Smooth muscle cell (in vitro differentiated cells): ENCODE measurements at regions not wholly inside any gene's neighbourhood (a gene's known extent, or its start where the extent isn't known, plus 50 kb on each side); places are given as distances from the start of the nearest gene placed in this dataset.

ENCODE experiments used
- DNase-seq: peaks from one replicate; lab custom pipeline; 2025; ENCODE audit not compliant: unreplicated experiment; lab: John Stamatoyannopoulos, UW
- H2AFZ ChIP-seq: fragments of 200-600 bp; sonication (generic); 2 replicates; pipeline ENCODE4 v1.6.0; 2016; ENCODE audit warnings: antibody characterized with exemption, low read depth, mild to moderate bottlenecking
- H3F3A ChIP-seq: fragments of 200-600 bp; sonication (generic); 2 replicates; pipeline ENCODE4 v1.6.0; 2017; ENCODE audit warnings: antibody characterized with exemption, low read depth
- H3K27ac ChIP-seq: fragments of 200-600 bp; sonication (generic); 2 replicates; pipeline ENCODE4 v1.5.1; 2016; ENCODE audit warnings: low read depth, mild to moderate bottlenecking
- H3K27me3 ChIP-seq: fragments of 200-600 bp; sonication (generic); 2 replicates; pipeline ENCODE4 v1.6.1; 2016; ENCODE audit warnings: low read depth, mild to moderate bottlenecking
- H3K36me3 ChIP-seq: fragments of 200-600 bp; sonication (generic); 2 replicates; pipeline ENCODE4 v1.5.1; 2016; ENCODE audit warnings: low read depth
- H3K4me1 ChIP-seq: fragments of 200-600 bp; sonication (generic); 2 replicates; pipeline ENCODE4 v1.5.1; 2016; ENCODE audit warnings: low read depth
- H3K4me2 ChIP-seq: fragments of 200-600 bp; sonication (generic); 2 replicates; pipeline ENCODE4 v1.6.0; 2016; ENCODE audit warnings: mild to moderate bottlenecking
- H3K4me3 ChIP-seq: fragments of 200-600 bp; sonication (generic); 2 replicates; pipeline ENCODE4 v1.5.1; 2016; ENCODE audit warnings: mild to moderate bottlenecking
- H3K79me2 ChIP-seq: fragments of 200-600 bp; sonication (generic); 2 replicates; pipeline ENCODE4 v1.6.0; 2016; ENCODE audit warnings: low read depth, mild to moderate bottlenecking
- H3K9ac ChIP-seq: fragments of 200-600 bp; sonication (generic); 2 replicates; pipeline ENCODE4 v1.6.0; 2016; ENCODE audit warnings: low read depth
- H3K9me3 ChIP-seq: fragments of 200-600 bp; sonication (generic); replicated peaks from 2 replicates; pipeline ENCODE4 v1.5.1; 2016; ENCODE audit warnings: low read depth
- H4K20me1 ChIP-seq: fragments of 200-600 bp; sonication (generic); 2 replicates; pipeline ENCODE4 v1.6.0; 2016; ENCODE audit warnings: low read depth
- WGBS: methylation state at CpG from one replicate; pipeline ENCODE4 v1.1.7; 2016; ENCODE audit warnings: low lambda C conversion rate; 5-methylcytosine and 5-hydroxymethylcytosine counted together
- TF ChIP-seq, protein P1 (sequence below): fragments of 200-600 bp; sonication (generic); IDR thresholded peaks from 2 replicates; pipeline ENCODE4 v1.5.1; 2017; ENCODE audit warnings: borderline replicate concordance, mild to moderate bottlenecking, antibody characterized with exemption; ENCODE audit not compliant: insufficient read depth, poor library complexity, severe bottlenecking

DNA sequence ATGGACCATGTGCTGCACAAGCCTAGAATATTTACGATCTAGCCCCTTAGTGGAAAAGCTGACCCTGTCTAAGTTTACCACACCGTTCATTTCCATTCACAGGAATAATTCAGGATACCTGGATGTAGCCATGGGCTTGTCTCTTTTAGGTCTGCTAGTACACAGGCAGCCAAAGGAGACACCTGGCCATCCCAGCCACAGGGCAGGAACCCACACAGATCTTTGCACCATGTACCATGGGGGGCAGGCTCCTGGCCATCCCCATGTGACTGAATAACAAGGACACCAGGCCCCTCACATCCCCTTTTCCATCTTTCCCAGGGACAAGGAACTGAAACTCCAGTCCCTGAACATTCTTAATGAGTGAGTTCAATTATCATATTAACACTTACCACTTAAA, 467.3 kb upstream of the MYT1L start:
- no peaks in the 10 kb centered on the region for H3K9me3 ChIP-seq
- 83% methylated on average over 2 of the region's 2 CpGs for WGBS
- TF ChIP-seq, protein P1, sequence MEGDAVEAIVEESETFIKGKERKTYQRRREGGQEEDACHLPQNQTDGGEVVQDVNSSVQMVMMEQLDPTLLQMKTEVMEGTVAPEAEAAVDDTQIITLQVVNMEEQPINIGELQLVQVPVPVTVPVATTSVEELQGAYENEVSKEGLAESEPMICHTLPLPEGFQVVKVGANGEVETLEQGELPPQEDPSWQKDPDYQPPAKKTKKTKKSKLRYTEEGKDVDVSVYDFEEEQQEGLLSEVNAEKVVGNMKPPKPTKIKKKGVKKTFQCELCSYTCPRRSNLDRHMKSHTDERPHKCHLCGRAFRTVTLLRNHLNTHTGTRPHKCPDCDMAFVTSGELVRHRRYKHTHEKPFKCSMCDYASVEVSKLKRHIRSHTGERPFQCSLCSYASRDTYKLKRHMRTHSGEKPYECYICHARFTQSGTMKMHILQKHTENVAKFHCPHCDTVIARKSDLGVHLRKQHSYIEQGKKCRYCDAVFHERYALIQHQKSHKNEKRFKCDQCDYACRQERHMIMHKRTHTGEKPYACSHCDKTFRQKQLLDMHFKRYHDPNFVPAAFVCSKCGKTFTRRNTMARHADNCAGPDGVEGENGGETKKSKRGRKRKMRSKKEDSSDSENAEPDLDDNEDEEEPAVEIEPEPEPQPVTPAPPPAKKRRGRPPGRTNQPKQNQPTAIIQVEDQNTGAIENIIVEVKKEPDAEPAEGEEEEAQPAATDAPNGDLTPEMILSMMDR, result no peak

DNA sequence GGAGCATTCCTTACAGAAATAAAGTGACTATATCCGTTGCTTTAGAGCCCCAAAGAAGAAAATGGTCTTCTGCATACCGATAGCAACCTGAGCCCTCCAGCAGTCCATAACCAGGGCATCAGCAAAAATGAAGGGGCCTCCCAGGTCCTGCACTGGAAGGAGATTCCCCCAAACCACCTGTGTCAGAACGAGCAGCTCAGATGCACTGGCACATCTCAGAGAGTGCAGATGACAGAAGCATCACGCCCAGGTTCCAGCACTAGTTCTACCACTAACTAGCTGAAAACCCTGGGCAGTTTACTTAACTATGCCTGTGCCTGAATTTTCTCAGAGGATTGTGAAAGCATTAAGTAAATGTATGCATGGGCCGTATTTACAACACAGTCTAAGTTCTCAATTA, 466.7 kb upstream of the MYT1L start:
- no peak overlapping the region for H3K4me2 ChIP-seq
- H3K4me3 ChIP-seq, result no peak overlapping the region
- H4K20me1 ChIP-seq, result no peaks in the 10 kb centered on the region
- no peak overlapping the region for H3K27ac ChIP-seq
- no peak overlapping the region for H2AFZ ChIP-seq
- no peaks in the 10 kb centered on the region for H3K9me3 ChIP-seq
- H3K36me3 ChIP-seq, result no peaks in the 10 kb centered on the region
- no peaks in the 10 kb centered on the region for H3K4me1 ChIP-seq
- H3K79me2 ChIP-seq, result no peaks in the 10 kb centered on the region
- WGBS, result 94% methylated on average over 5 of the region's 5 CpGs
- H3F3A ChIP-seq, result no peaks in the 10 kb centered on the region
- H3K27me3 ChIP-seq, result no peaks in the 10 kb centered on the region
- TF ChIP-seq, protein P1, result no peak
- H3K9ac ChIP-seq, result no peak overlapping the region
- no peak for DNase-seq

More for the DNA sequence above, 467.3 kb upstream of the MYT1L start:
- H3K36me3 ChIP-seq, result no peaks in the 10 kb centered on the region
- no peaks in the 10 kb centered on the region for H3F3A ChIP-seq
- no peak for DNase-seq
- no peak overlapping the region for H3K4me2 ChIP-seq
- H3K27ac ChIP-seq, result no peak overlapping the region
- no peaks in the 10 kb centered on the region for H3K27me3 ChIP-seq
- no peaks in the 10 kb centered on the region for H3K79me2 ChIP-seq
- H3K4me3 ChIP-seq, result no peak overlapping the region
- H4K20me1 ChIP-seq, result no peaks in the 10 kb centered on the region
- no peak overlapping the region for H2AFZ ChIP-seq
- no peak overlapping the region for H3K9ac ChIP-seq
- H3K4me1 ChIP-seq, result no peaks in the 10 kb centered on the region

DNA sequence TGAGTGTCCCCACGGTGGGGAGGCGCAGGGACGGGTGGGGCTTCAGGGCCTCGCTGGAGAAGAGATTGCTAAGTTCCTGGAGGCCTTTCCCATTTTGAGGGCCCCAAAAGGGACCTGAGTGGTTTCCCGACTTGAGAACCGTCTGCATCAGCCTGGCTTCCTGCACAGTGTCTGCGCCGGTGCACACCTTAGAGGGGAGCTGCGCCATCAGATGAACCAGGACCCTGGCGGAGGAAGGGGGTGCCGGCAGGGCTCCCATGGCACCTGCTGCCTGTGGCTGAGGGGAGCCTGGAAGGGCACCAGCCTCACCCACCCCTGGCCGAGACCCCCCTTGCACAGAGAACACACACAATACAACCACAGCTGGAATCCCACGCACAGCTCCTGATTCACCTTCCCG, 465.1 kb upstream of the MYT1L start:
- H3K27me3 ChIP-seq, result no peaks in the 10 kb centered on the region
- TF ChIP-seq, protein P1, result no peak
- H3K4me2 ChIP-seq, result no peak overlapping the region
- WGBS, result 96% methylated on average over 14 of the region's 14 CpGs
- no peak for DNase-seq
- no peak overlapping the region for H3K27ac ChIP-seq
- H3K4me3 ChIP-seq, result no peak overlapping the region
- H3K79me2 ChIP-seq, result no peaks in the 10 kb centered on the region
- no peaks in the 10 kb centered on the region for H3K9me3 ChIP-seq
- H3F3A ChIP-seq, result no peaks in the 10 kb centered on the region
- H3K4me1 ChIP-seq, result no peaks in the 10 kb centered on the region
- no peak overlapping the region for H2AFZ ChIP-seq
- no peaks in the 10 kb centered on the region for H3K36me3 ChIP-seq
- no peak overlapping the region for H3K9ac ChIP-seq
- H4K20me1 ChIP-seq, result no peaks in the 10 kb centered on the region

DNA sequence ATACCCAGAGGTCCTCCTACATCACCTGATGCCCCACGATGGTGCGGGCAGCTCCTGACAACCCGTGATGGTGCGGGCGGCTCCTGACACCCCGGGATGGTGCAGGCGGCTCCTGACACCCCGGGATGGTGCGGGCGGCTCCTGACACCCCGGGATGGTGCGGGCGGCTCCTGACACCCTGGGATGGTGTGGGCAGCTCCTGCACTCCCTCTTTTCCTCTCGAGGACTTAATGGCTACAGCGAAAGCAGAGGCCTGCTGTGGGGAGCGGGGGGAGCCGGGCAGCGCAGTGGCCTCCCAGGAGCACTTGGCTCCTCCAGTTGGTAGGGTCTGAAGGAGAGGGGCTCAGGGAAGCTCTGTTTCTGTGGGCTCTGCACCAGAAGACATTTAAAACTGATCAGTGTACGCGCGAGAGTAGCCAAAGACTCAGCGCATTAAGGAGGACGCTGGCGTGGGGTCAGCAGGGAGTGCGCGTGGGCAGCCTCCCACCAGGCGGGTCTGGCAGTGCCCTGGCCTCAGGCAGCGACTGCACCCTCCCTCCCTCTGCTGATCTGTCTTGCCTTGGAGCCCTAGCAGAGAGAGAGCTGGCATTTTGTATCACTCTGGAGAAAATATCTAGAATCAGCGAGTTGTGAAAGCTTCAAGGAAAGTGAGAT, 464.5 kb upstream of the MYT1L start:
- H3K9me3 ChIP-seq, result no peaks in the 10 kb centered on the region
- no peak overlapping the region for H2AFZ ChIP-seq
- no peak overlapping the region for H3K9ac ChIP-seq
- no peak overlapping the region for H3K4me3 ChIP-seq
- no peaks in the 10 kb centered on the region for H4K20me1 ChIP-seq
- H3K4me2 ChIP-seq, result no peak overlapping the region
- no peak for DNase-seq
- no peaks in the 10 kb centered on the region for H3K4me1 ChIP-seq
- 95% methylated on average over 15 of the region's 29 CpGs for WGBS
- H3K79me2 ChIP-seq, result no peaks in the 10 kb centered on the region
- no peaks in the 10 kb centered on the region for H3F3A ChIP-seq
- TF ChIP-seq, protein P1, result no peak
- no peak overlapping the region for H3K27ac ChIP-seq
- H3K27me3 ChIP-seq, result no peaks in the 10 kb centered on the region
- no peaks in the 10 kb centered on the region for H3K36me3 ChIP-seq
